NCI-H2227 treated with DMSO at 0.1 percent for 48 hours (cell line): ENCODE measurements at regions not wholly inside any gene's neighbourhood (a gene's known extent, or its start where the extent isn't known, plus 50 kb on each side); places are given as distances from the start of the nearest gene placed in this dataset.
"Not testable (repeated sequence)": the region's sequence is repeated elsewhere in the genome, so short reads cannot be mapped to it uniquely, and the experiment has no call there.

Experiments used
- DNase-seq: peaks from one replicate; lab custom pipeline; 2025; lab: John Stamatoyannopoulos, UW

- DNase-seq, result no peak
Measured at GRCh38 chr11:29628609-29629008, 388.2 kb downstream of the KCNA4 start.

GRCh38 chr11:29627541-29627940 lies 389.3 kb downstream of the KCNA4 start:
- no peak for DNase-seq

GRCh38 chr11:29623144-29623722 lies 393.6 kb downstream of the KCNA4 start:
- no peak for DNase-seq

GRCh38 chr11:29616611-29617010 lies 400.2 kb downstream of the KCNA4 start:
- no peak for DNase-seq

GRCh38 chr11:29612423-29612822 lies 404.4 kb downstream of the KCNA4 start:
- DNase-seq, result no peak

- no peak for DNase-seq
Measured at GRCh38 chr11:29606330-29607031, 410.3 kb downstream of the KCNA4 start.

GRCh38 chr11:29600151-29600575 lies 416.7 kb downstream of the KCNA4 start:
- not testable (repeated sequence) for DNase-seq

GRCh38 chr11:29584342-29584741 lies 432.5 kb downstream of the KCNA4 start:
- DNase-seq, result no peak

- no peak for DNase-seq
Measured at GRCh38 chr11:29578806-29579205, 438.0 kb downstream of the KCNA4 start.

- no peak for DNase-seq
Measured at GRCh38 chr11:29564486-29564885, 452.3 kb downstream of the KCNA4 start.

- DNase-seq, result no peak
Measured at GRCh38 chr11:29562183-29562582, 454.6 kb downstream of the KCNA4 start.

- no peak for DNase-seq
Measured at GRCh38 chr11:29553990-29554389, 462.8 kb downstream of the KCNA4 start.

GRCh38 chr11:29538339-29539036 lies 478.3 kb downstream of the KCNA4 start:
- DNase-seq, result no peak

- no peak for DNase-seq
Measured at GRCh38 chr11:29534836-29535235, 482.0 kb downstream of the KCNA4 start.

- DNase-seq, result no peak
Measured at GRCh38 chr11:29530961-29531360, 485.9 kb downstream of the KCNA4 start.

GRCh38 chr11:29527391-29527936 lies 489.4 kb downstream of the KCNA4 start:
- no peak for DNase-seq

- DNase-seq, result no peak
Measured at GRCh38 chr11:29518389-29519174, 498.2 kb downstream of the KCNA4 start.

- DNase-seq, result no peak
Measured at GRCh38 chr11:29511394-29511793, 505.4 kb downstream of the KCNA4 start.

GRCh38 chr11:29507376-29507775 lies 509.5 kb downstream of the KCNA4 start:
- no peak for DNase-seq

- DNase-seq, result no peak
Measured at GRCh38 chr11:29495676-29496075, 521.2 kb downstream of the KCNA4 start.

- DNase-seq, result no peak
Measured at GRCh38 chr11:29490938-29491337, 525.9 kb downstream of the KCNA4 start.

- DNase-seq, result no peak
Measured at GRCh38 chr11:29486301-29486700, 530.5 kb downstream of the KCNA4 start.
